Coronary artery (tissue), 2 donors: ENCODE measurements at regions not wholly inside any gene's neighbourhood (a gene's known extent, or its start where the extent isn't known, plus 50 kb on each side); places are given as distances from the start of the nearest gene placed in this dataset.

Source experiments
- DNase-seq: peaks from one replicate; pipeline ENCODE4 v3.0.0-alpha.2; 2017; ENCODE audit warnings: low spot score
- H3K27ac ChIP-seq, 2 donors: fragments of 200-600 bp; sonication (generic); one replicate each; pipeline ENCODE4 v1.5.1; 2016 to 2019
- H3K4me3 ChIP-seq: fragments of 200-600 bp; sonication (generic); 2 replicates; pipeline ENCODE4 v1.5.1; 2016; ENCODE audit warnings: mild to moderate bottlenecking, moderate library complexity
- TF ChIP-seq, protein P1 (sequence below): fragments of 200-600 bp; sonication (generic); IDR thresholded peaks from one replicate; pipeline ENCODE4 v1.5.1; 2019; ENCODE audit warnings: antibody characterized with exemption

DNA sequence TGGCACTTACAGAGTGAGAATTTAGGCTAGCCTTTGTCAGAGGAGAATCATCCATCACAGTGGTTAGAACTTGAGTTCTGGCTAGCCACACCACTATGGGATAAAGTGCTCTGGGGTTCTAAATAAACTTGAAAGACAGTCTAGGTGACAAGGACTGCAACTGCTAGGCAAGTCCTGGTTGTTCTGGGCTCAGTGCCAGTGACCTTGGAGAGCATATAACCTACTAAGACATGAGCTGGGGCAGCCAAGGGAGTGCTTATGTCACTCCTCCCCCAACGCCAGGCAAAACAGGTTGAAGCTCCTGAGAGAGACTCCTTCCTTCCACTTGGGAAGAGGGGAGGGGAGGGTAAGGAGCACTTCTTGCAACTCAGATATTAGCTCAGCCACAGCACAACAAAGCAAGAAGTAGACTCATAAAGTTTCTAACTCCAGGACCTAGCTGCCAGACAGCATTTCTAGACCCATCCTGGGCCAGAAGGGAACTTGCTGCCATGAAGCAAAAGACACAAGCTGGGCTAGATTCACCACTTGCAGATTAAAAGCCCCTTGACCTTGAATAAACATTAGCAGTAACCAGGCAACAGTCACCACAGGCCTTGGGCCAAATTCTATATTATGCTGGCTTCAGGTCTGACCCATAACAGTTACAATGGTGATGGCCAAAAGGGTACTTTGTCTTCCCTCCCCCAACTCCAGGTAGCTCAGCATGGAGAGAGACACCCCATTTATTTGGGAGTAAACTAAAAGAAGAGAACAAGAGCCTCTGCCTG lies 963.7 kb downstream of the PLOD2 start:
- no peak overlapping the region for H3K4me3 ChIP-seq
- no peak overlapping the region for H3K27ac ChIP-seq
- no peak for DNase-seq
- TF ChIP-seq, protein P1, sequence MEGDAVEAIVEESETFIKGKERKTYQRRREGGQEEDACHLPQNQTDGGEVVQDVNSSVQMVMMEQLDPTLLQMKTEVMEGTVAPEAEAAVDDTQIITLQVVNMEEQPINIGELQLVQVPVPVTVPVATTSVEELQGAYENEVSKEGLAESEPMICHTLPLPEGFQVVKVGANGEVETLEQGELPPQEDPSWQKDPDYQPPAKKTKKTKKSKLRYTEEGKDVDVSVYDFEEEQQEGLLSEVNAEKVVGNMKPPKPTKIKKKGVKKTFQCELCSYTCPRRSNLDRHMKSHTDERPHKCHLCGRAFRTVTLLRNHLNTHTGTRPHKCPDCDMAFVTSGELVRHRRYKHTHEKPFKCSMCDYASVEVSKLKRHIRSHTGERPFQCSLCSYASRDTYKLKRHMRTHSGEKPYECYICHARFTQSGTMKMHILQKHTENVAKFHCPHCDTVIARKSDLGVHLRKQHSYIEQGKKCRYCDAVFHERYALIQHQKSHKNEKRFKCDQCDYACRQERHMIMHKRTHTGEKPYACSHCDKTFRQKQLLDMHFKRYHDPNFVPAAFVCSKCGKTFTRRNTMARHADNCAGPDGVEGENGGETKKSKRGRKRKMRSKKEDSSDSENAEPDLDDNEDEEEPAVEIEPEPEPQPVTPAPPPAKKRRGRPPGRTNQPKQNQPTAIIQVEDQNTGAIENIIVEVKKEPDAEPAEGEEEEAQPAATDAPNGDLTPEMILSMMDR: no peak

DNA sequence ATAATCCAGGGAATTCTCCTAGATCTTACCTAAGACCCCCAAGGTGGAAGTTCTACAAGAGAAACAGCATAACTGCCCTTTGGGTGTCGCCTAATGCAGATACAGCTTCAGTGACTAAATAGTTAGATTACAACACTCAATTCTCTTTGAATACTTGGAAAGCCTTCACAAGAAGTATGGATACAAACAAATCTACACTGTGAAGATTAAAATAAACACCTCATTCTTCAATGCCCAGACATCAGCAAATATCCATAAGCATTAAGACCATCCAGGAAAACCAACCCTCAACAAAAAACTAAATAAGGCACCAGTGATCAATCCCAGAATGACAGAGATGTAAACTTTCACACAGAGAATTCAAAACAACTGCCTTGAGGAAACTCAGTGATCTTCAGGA lies 963.2 kb downstream of the PLOD2 start:
- no peak for DNase-seq
- H3K4me3 ChIP-seq: no peak overlapping the region
- no peak overlapping the region for H3K27ac ChIP-seq
- TF ChIP-seq, protein P1: no peak

DNA sequence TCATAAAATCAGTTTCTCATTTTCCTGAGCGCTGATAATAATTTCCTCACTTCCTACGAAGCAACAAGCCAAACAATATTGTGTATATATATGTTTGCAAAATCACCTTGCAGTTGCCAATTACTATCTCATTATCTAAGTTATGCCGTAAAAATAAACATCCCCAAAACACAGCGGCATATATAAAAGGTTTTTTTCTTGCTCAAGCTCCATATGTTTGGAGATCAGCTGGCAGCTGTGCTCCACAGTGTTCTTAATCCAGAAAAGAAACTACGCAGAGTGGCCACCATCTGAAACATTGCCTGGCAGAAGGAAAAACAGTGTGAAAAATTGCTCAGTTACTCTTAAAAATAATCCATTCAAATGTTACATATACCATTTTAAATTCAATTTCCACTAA lies 951.4 kb downstream of the PLOD2 start:
- H3K27ac ChIP-seq: no peak overlapping the region
- no peak for DNase-seq

DNA sequence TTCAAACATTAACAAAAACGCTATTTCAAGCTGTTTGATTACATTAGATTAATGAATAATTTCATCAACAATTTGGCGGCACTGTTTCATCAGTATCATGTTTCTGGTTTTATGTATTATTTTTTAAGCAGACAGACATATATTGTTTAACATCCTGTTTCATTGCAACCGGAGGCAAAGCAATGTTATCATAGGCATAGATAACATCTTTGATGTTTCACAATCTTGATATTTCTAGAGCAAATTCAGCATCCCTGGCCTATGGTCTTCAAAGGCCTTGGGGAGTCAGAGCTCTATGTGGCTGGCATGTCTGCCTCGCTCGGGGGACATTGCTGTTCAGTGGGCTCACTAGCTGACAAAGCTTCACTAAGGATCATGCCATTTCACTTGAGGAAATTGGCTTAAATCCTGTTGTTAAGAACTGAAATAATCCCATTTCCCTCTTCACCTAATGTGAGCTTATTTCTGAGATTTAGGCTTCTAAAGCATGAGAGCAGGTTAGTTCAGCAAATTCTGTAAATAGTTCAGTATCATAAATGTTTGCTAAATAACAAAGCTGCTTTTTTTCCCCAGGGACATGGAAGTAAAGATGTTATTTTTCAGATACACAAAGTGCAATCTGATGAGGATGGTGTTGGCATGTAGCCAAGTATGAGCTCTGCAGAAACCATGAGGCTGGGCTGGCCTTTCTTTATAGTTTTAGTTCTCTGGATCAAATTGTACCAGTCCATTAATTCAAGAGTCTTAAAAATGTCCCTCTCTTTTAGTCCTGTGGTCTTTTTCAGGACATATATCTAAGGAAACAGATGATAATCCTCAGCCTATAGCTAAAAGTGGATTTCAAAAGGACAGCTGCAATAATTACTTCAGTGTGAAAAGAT lies 941.4 kb downstream of the PLOD2 start:
- Histone ChIP-seq H3K27ac (no peak overlapping the region), H3K4me3 (no peak overlapping the region)
- TF ChIP-seq, protein P1: no peak
- DNase-seq: no peak

More for the DNA sequence above, 951.4 kb downstream of the PLOD2 start:
- no peak overlapping the region for H3K4me3 ChIP-seq
- TF ChIP-seq, protein P1: no peak

DNA sequence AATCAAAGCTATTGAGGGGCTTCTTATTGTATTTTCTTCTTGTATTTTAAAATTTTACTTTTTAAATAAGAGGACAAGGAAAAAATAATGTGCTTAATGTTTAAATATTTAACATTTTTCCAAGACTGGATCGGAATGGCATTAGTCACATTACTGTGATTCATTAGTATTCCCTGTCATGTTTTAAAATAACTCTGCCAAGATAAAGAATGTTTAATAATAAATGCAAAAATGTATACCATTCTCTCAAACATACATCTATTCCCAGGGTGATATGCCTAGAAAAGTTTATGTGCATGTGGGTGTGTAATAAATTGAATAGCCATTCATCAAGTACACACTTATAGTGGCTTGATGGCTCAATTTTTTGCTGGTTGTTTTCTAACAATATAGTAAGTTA lies 936.1 kb downstream of the PLOD2 start:
- DNase-seq: no peak
- TF ChIP-seq, protein P1: no peak
- Histone ChIP-seq H3K4me3 (no peak overlapping the region), H3K27ac (no peak overlapping the region)

DNA sequence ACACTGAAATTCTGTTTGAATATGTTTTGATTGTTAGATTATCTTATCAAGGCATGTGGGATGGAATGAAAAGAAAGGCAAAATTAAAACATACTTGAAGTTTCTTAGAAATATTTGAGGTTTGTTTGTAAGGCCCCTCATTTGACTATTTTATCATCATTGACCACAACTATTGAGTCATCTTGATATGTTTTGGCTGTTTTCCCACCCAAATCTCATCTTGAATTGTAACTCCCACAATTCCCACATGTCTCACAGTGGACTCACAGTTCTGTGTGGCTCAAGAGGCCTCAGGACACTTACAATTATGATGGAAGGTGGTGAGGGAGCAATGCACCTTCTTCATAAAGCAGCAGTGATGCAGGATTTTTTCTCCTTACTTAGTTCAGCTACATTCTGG lies 917.1 kb downstream of the PLOD2 start:
- no peak overlapping the region for H3K4me3 ChIP-seq
- TF ChIP-seq, protein P1: no peak
- H3K27ac ChIP-seq: no peak overlapping the region
- no peak for DNase-seq
